HepG2 (cell line): ENCODE measurements at regions not wholly inside any gene's neighbourhood (a gene's known extent, or its start where the extent isn't known, plus 50 kb on each side); places are given as distances from the start of the nearest gene placed in this dataset.

Experiments used
- ATAC-seq: fragments of 200-7000 bp; cut with Tn5 transposase; 3 replicates; pipeline ENCODE4 v1.9.1; 2020; ENCODE audit warnings: mild to moderate bottlenecking, moderate library complexity
- BruUV-seq: library from RNA; stranded (reverse); fragments of 400-500 nt; replicated peaks from 2 replicates; lab custom pipeline; 2021; lab: Mats Ljungman, UMichigan
- CTCF ChIA-PET: fragments of 300-600 bp; formaldehyde crosslinking; extraction: SDS; loops from one replicate; lab custom pipeline; 2021; ENCODE audit warnings: low total read pairs, inconsistent platforms, low intra/inter-chr PET ratio; lab: Yijun Ruan, JAX
- POLR2A ChIA-PET: fragments of 350-600 bp; sonication (Branson Sonifier 250); formaldehyde crosslinking; loops from one replicate; lab custom pipeline; 2020; ENCODE audit warnings: antibody characterized with exemption, inconsistent platforms; lab: Yijun Ruan, JAX
- DNase-seq: peaks from one replicate; pipeline ENCODE4 v3.0.0-alpha.2; 2015; ENCODE audit warnings: low spot score
- FAIRE-seq: peaks from 3 replicates; lab custom pipeline; 2011; peaks lifted over from hg19 to GRCh38; lab: Jason Lieb, UNC
- H2AFZ ChIP-seq: one replicate; pipeline ENCODE4 v1.6.1; 2011; ENCODE audit warnings: low read length, inconsistent platforms
- H3K27ac ChIP-seq: fragments of 300-600 bp; 3 replicates; pipeline ENCODE4 v1.8.0; 2011; ENCODE audit warnings: mixed run types, mild to moderate bottlenecking, mixed read lengths, low read length, inconsistent platforms; ENCODE audit not compliant: insufficient read depth; ENCODE audit errors: extremely low read length
- H3K27me3 ChIP-seq, 2 experiments: fragments of 200-600 bp in 1 of 2; 2 replicates in 1 of 2; 3 replicates in 1 of 2; pipeline versions ENCODE4 v1.6.0 to v1.8.0; 2011; ENCODE audit warnings: low read length in 2 of 2, mild to moderate bottlenecking in 2 of 2, moderate library complexity in 2 of 2, inconsistent platforms in 1 of 2; ENCODE audit not compliant: insufficient read depth in 2 of 2, control insufficient read depth in 1 of 2
- H3K36me3 ChIP-seq, 2 experiments: fragments of 200-600 bp in 1 of 2; replicated peaks in 1 of 2; 2 replicates in 1 of 2; 3 replicates in 1 of 2; pipeline versions ENCODE4 v1.5.1 to v1.8.0; 2011; ENCODE audit warnings: low read length in 2 of 2, inconsistent platforms in 1 of 2; ENCODE audit not compliant: insufficient read depth in 2 of 2, control insufficient read depth in 1 of 2
- H3K4me1 ChIP-seq: 2 replicates; pipeline ENCODE4 v1.5.1; 2012; ENCODE audit warnings: low read length, inconsistent platforms; ENCODE audit not compliant: insufficient read depth
- H3K4me2 ChIP-seq: 2 replicates; pipeline ENCODE4 v1.6.0; 2011; ENCODE audit warnings: low read depth, low read length, inconsistent platforms
- H3K4me3 ChIP-seq, 3 experiments: fragments of 200-600 bp in 1 of 3; sonication (generic), shearing (Covaris generic) in 1 of 3; replicated peaks in 1 of 3; 2 replicates each; pipeline ENCODE4 v1.5.1; 2011 to 2016; ENCODE audit warnings: low read length in 3 of 3, inconsistent platforms in 2 of 3, low read depth in 2 of 3, mild to moderate bottlenecking in 2 of 3, control low read depth in 1 of 3, mixed read lengths in 1 of 3; ENCODE audit not compliant: insufficient read depth in 1 of 3
- H3K79me2 ChIP-seq: one replicate; pipeline ENCODE4 v1.6.1; 2011; ENCODE audit warnings: low read length, inconsistent platforms; ENCODE audit not compliant: insufficient read depth
- H3K9ac ChIP-seq: 2 replicates; pipeline ENCODE4 v1.6.0; 2011; ENCODE audit warnings: mild to moderate bottlenecking, low read depth, low read length, inconsistent platforms; ENCODE audit not compliant: insufficient read depth
- H3K9me3 ChIP-seq: 2 replicates; pipeline ENCODE4 v1.5.1; 2012; ENCODE audit warnings: mild to moderate bottlenecking, low read length
- H4K20me1 ChIP-seq: 2 replicates; pipeline ENCODE4 v1.6.0; 2011; ENCODE audit warnings: inconsistent platforms, mild to moderate bottlenecking, low read length, moderate library complexity; ENCODE audit not compliant: insufficient read depth
- DR1 ChIP-seq: sonication (generic); formaldehyde crosslinking; IDR thresholded peaks from 2 replicates; pipeline ENCODE4 v1.8.0; 2021; ENCODE audit warnings: mild to moderate bottlenecking, missing genetic modification reagents, inconsistent platforms
- KDM2A ChIP-seq: sonication (generic); formaldehyde crosslinking; IDR thresholded peaks from 2 replicates; pipeline ENCODE4 v1.4.0; 2020; ENCODE audit warnings: low read depth, missing genetic modification reagents, borderline replicate concordance
- KIAA2018 ChIP-seq: sonication (generic); formaldehyde crosslinking; IDR thresholded peaks from 2 replicates; pipeline ENCODE4 v1.5.0; 2020; ENCODE audit warnings: mild to moderate bottlenecking, missing genetic modification reagents, borderline replicate concordance
- MED8 ChIP-seq: sonication (generic); formaldehyde crosslinking; IDR thresholded peaks from 2 replicates; pipeline ENCODE4 v1.8.1; 2023; ENCODE audit warnings: mild to moderate bottlenecking, missing genetic modification reagents; ENCODE audit not compliant: insufficient replicate concordance
- NFE2L2 ChIP-seq: fragments of 150-350 bp; IDR thresholded peaks from 2 replicates; pipeline ENCODE4 v1.6.1; 2014; ENCODE audit warnings: low read length
- PAX8 ChIP-seq: sonication (generic); formaldehyde crosslinking; IDR thresholded peaks from 2 replicates; pipeline ENCODE4 v1.8.0; 2022; ENCODE audit warnings: mild to moderate bottlenecking, missing genetic modification reagents, borderline replicate concordance
- RXRA ChIP-seq: sonication (generic); formaldehyde crosslinking; IDR thresholded peaks from 2 replicates; pipeline ENCODE4 v1.5.1; 2020; ENCODE audit warnings: missing genetic modification reagents
- SMAD1 ChIP-seq: sonication (generic); formaldehyde crosslinking; IDR thresholded peaks from 2 replicates; pipeline ENCODE4 v1.4.0; 2020; ENCODE audit warnings: missing genetic modification reagents, low read depth, mild to moderate bottlenecking, borderline replicate concordance
- ZBTB7A ChIP-seq: sonication (generic); formaldehyde crosslinking; IDR thresholded peaks from 2 replicates; pipeline ENCODE4 v1.8.0; 2022; ENCODE audit warnings: mild to moderate bottlenecking, missing genetic modification reagents
- ZNF430 ChIP-seq: sonication (generic); formaldehyde crosslinking; IDR thresholded peaks from 2 replicates; pipeline ENCODE4 v1.9.0; 2021; ENCODE audit warnings: mild to moderate bottlenecking, missing genetic modification reagents
- ZNF431 ChIP-seq: sonication (generic); formaldehyde crosslinking; IDR thresholded peaks from 2 replicates; pipeline ENCODE4 v1.9.0; 2022; ENCODE audit warnings: missing genetic modification reagents, low read depth, mild to moderate bottlenecking, borderline replicate concordance
- ZNF510 ChIP-seq: sonication (generic); formaldehyde crosslinking; IDR thresholded peaks from 2 replicates; pipeline ENCODE4 v1.4.0; 2020; ENCODE audit warnings: low read depth, mild to moderate bottlenecking, missing genetic modification reagents
- ZNF7 ChIP-seq: IDR thresholded peaks from 2 replicates; pipeline ENCODE4 v1.6.1; 2016; ENCODE audit warnings: missing biosample characterization, missing genetic modification reagents
- ZSCAN5A ChIP-seq: sonication (generic); formaldehyde crosslinking; IDR thresholded peaks from 2 replicates; pipeline ENCODE4 v1.8.0; 2022; ENCODE audit warnings: mild to moderate bottlenecking, missing genetic modification reagents, borderline replicate concordance
- WGBS: methylation state at CpG from one replicate; pipeline ENCODE4 v1.1.6; 2017; ENCODE audit warnings: low lambda C conversion rate; 5-methylcytosine and 5-hydroxymethylcytosine counted together
- in situ Hi-C: cut with HindIII; loops from 2 replicates; pipeline ENCODE4 v1.10.0; 2017; ENCODE audit warnings: low pct_unique_long_range_greater_than_20kb; ENCODE audit not compliant: extremely low pct_ligation_motif_present
- intact Hi-C: fragments of 100-400 bp; cut with micrococcal nuclease; formaldehyde crosslinking; loops from one replicate; pipeline ENCODE4 v1.10.0; 2022; ENCODE audit not compliant: unreplicated experiment
- TF ChIP-seq, protein P1 (sequence below): sonication (generic); formaldehyde crosslinking; IDR thresholded peaks from 2 replicates; pipeline ENCODE4 v1.4.0; 2020; ENCODE audit warnings: mild to moderate bottlenecking, missing genetic modification reagents

GRCh38 chr4:14449308-14449707 is 553.0 kb upstream of the CPEB2 start (continued):
- TF ChIP-seq KIAA2018 (CRISPR knock-in tag) (no peak), SMAD1 (CRISPR knock-in tag) (no peak), MED8 (CRISPR knock-in tag) (no peak), KDM2A (CRISPR knock-in tag) (no peak)

DNA sequence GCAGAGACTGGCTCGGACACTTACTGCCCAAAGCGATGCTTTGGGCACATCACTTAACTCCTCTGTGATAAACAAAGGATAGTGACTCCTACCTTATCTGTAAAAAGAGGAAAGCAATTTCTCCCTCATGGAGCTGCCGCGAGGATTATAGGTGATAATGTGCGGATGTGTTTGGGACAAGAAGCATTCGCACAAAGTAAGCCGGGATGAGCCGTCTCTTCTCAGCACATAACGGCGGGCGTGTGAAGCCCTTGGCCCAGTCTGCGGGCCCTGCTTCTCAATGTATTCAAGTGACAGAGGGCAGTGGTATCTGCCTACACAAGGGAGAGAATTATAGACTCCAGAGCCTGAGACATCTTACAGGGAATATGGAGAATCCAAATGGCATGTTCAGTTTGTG is 550.3 kb upstream of the CPEB2 start:
- no peak overlapping the region for H2AFZ ChIP-seq
- FAIRE-seq, result no peak
- ChIA-PET POLR2A (no interaction called here), CTCF (no interaction called here)
- ATAC-seq, result no peak
- no peak overlapping the region for H3K4me2 ChIP-seq
- no peaks in the 10 kb centered on the region for H3K4me1 ChIP-seq
- no peak overlapping the region for H3K9ac ChIP-seq
- H4K20me1 ChIP-seq, result no peaks in the 10 kb centered on the region
- H3K27ac ChIP-seq, result no peak overlapping the region
- no peak overlapping the region for H3K4me3 ChIP-seq
- BruUV-seq, result no TSS peak
- intact Hi-C loops, result no loop called here
- H3K27me3 ChIP-seq, result no peaks in the 10 kb centered on the region
- peaks cover 87% of the 10 kb centered on the region for H3K9me3 ChIP-seq
- H3K79me2 ChIP-seq, result no peaks in the 10 kb centered on the region
- in situ Hi-C loops, result no loop called here
- H3K36me3 ChIP-seq, result no peaks in the 10 kb centered on the region
- DNase-seq, result no peak
- WGBS, result 56% methylated on average over 12 of the region's 12 CpGs
- no peak for TF ChIP-seq ZNF431 (CRISPR knock-in tag)
- no peak for TF ChIP-seq ZNF510 (CRISPR knock-in tag)
- no peak for TF ChIP-seq PAX8 (CRISPR knock-in tag)
- TF ChIP-seq DR1 (CRISPR knock-in tag), result no peak
- TF ChIP-seq NFE2L2, result no peak
- TF ChIP-seq ZNF7 (CRISPR knock-in tag), result no peak
- no peak for TF ChIP-seq ZBTB7A
- TF ChIP-seq ZNF430 (CRISPR knock-in tag), result no peak
- TF ChIP-seq RXRA, result no peak
- TF ChIP-seq ZSCAN5A (CRISPR knock-in tag), result no peak
- TF ChIP-seq, protein P1, sequence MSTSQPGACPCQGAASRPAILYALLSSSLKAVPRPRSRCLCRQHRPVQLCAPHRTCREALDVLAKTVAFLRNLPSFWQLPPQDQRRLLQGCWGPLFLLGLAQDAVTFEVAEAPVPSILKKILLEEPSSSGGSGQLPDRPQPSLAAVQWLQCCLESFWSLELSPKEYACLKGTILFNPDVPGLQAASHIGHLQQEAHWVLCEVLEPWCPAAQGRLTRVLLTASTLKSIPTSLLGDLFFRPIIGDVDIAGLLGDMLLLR (CRISPR knock-in tag), result no peak
